ENCODE measurements at regions not wholly inside any gene's neighbourhood (a gene's known extent, or its start where the extent isn't known, plus 50 kb on each side); places are given as distances from the start of the nearest gene placed in this dataset.
"Not testable (repeated sequence)": the region's sequence is repeated elsewhere in the genome, so short reads cannot be mapped to it uniquely, and the experiment has no call there.

DNA sequence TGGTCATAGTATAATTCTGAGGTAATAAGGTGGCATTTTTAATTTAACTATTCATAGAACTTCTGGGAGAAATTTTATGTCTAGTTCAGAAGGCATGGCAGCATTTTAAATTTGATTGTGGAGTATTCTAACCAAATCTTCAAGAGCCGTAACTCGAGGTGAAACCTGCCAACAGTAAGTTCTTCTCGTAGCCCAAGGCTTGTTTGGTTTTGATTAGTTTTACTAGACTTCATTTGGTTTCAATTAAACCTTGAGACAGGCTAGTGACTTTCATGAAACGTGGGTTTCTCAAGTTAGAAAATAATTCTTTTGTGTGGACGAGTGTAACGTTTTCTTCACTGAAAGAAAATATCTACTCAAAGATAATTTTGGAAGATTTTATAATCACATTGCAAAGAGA, 395.5 kb downstream of the USP25 start:
- Histone ChIP-seq H3K27me3 (ENCODE audit: control insufficient read depth, insufficient read depth, low read length) (no peaks in the 10 kb centered on the region), H3K36me3 (ENCODE audit: control insufficient read depth in 2 of 3, insufficient read depth in 3 of 3, low read length in 3 of 3) (no peaks in the 10 kb centered on the region), H3K27ac (ENCODE audit: low read depth in 2 of 2, low read length in 2 of 2) (no peak overlapping the region), H3K4me1 (ENCODE audit: control insufficient read depth in 2 of 3, insufficient read depth in 2 of 3, low read depth in 1 of 3, low read length in 3 of 3) (peaks cover 0 to 2% (median 0%) of the 10 kb centered on the region in 3 donors), H3K4me3 (ENCODE audit: low read length in 3 of 3) (no peak overlapping the region), H3K9ac (ENCODE audit: low read length in 3 of 3) (no peak overlapping the region), H3K9me3 (ENCODE audit: control insufficient read depth in 2 of 3, insufficient read depth in 1 of 3, low read length in 3 of 3) (no peaks in the 10 kb centered on the region)
- DNase-seq, result no peak
- FAIRE-seq, result no peak
- intact Hi-C loops (cut with DNase I), result no loop called here
- TF ChIP-seq, protein P1, sequence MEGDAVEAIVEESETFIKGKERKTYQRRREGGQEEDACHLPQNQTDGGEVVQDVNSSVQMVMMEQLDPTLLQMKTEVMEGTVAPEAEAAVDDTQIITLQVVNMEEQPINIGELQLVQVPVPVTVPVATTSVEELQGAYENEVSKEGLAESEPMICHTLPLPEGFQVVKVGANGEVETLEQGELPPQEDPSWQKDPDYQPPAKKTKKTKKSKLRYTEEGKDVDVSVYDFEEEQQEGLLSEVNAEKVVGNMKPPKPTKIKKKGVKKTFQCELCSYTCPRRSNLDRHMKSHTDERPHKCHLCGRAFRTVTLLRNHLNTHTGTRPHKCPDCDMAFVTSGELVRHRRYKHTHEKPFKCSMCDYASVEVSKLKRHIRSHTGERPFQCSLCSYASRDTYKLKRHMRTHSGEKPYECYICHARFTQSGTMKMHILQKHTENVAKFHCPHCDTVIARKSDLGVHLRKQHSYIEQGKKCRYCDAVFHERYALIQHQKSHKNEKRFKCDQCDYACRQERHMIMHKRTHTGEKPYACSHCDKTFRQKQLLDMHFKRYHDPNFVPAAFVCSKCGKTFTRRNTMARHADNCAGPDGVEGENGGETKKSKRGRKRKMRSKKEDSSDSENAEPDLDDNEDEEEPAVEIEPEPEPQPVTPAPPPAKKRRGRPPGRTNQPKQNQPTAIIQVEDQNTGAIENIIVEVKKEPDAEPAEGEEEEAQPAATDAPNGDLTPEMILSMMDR (IDR thresholded peaks at IDR 0.05; ENCODE audit: borderline replicate concordance, extremely low read depth, insufficient read depth), result no peak

DNA sequence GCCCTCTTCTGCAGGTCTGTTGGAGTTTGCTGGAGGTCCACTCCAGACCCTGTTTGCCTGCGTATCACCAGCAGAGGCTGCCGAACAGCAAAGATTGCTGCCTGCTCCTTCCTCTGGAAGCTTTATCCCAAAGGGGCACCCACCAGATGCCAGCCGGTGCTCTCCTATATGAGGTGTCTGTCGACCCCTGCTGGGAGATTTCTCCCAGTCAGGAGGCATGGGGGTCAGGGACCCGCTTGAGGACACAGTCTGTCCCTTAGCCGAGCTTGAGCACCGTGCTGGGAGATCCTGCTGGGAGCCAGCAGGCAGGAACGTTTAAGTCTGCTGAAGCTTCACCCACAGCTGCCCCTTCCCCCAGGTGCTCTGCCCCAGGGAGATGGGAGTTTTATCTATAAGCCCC, 402.7 kb downstream of the USP25 start:
- FAIRE-seq; H3K27ac ChIP-seq (ENCODE audit: low read depth in 2 of 2, low read length in 2 of 2); H3K9ac ChIP-seq (ENCODE audit: low read length in 3 of 3); H3K4me3 ChIP-seq (ENCODE audit: low read length in 3 of 3); H3K36me3 ChIP-seq (ENCODE audit: control insufficient read depth in 2 of 3, insufficient read depth in 3 of 3, low read length in 3 of 3); H3K4me1 ChIP-seq (ENCODE audit: control insufficient read depth in 2 of 3, insufficient read depth in 2 of 3, low read depth in 1 of 3, low read length in 3 of 3); intact Hi-C loops (cut with DNase I); H3K9me3 ChIP-seq (ENCODE audit: control insufficient read depth in 2 of 3, insufficient read depth in 1 of 3, low read length in 3 of 3); H3K27me3 ChIP-seq (ENCODE audit: control insufficient read depth, insufficient read depth, low read length): not testable (repeated sequence)
- DNase-seq, result peak in 1 of 5 donors; percentile 62

DNA sequence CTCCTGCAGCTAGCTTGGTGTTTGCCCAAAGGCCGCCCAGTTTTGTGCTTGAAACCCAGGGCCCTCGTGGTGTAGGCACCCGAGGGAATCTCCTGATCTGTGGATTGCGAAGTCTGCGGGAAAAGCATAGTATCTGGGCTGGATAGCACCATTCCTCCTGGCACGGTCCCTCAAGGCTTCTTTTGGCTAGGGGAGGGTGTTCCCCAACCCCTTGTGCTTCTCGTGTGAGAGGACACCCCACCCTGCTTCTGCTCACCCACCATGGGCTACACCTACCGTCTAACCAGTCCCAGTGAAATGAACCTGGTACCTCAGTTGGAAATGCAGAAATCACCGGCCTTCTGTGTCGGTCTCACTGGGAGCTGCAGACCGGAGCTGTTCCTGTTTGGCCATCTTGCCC, 403.5 kb downstream of the USP25 start:
- intact Hi-C loops (cut with DNase I), result no loop called here
- FAIRE-seq, result no peak
- no peak for DNase-seq
- TF ChIP-seq, protein P1 (IDR thresholded peaks at IDR 0.05; ENCODE audit: borderline replicate concordance, extremely low read depth, insufficient read depth), result no peak
- no peaks in the 10 kb centered on the region for H3K4me1 ChIP-seq (ENCODE audit: control insufficient read depth in 2 of 3, insufficient read depth in 2 of 3, low read depth in 1 of 3, low read length in 3 of 3)
- no peak overlapping the region for H3K4me3 ChIP-seq (ENCODE audit: low read length in 3 of 3)
- no peaks in the 10 kb centered on the region for H3K27me3 ChIP-seq (ENCODE audit: control insufficient read depth, insufficient read depth, low read length)
- no peak overlapping the region for H3K27ac ChIP-seq (ENCODE audit: low read depth in 2 of 2, low read length in 2 of 2)
- H3K36me3 ChIP-seq (ENCODE audit: control insufficient read depth in 2 of 3, insufficient read depth in 3 of 3, low read length in 3 of 3), result no peaks in the 10 kb centered on the region
- no peaks in the 10 kb centered on the region for H3K9me3 ChIP-seq (ENCODE audit: control insufficient read depth in 2 of 3, insufficient read depth in 1 of 3, low read length in 3 of 3)
- H3K9ac ChIP-seq (ENCODE audit: low read length in 3 of 3), result no peak overlapping the region

DNA sequence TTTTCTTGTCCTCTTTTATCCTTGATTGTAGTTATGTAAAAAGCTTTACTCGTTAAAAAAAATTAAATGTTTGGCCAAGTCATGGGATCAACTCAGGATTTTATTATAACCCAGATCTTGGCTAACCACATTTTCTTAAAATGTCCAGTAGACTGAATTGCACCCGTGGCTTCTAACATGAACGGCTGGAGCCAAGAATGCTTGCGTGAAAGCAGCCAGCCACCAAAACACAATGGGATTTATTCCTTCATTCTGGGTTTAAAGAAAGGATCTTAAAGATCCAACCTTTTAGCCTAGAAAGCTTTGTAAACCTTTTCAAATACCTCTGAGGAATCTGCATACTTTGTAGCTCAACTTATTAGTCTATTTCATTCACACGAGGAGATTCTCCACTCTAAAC, 404.4 kb downstream of the USP25 start:
- Histone ChIP-seq H3K4me3 (ENCODE audit: low read length in 3 of 3) (no peak overlapping the region), H3K9me3 (ENCODE audit: control insufficient read depth in 2 of 3, insufficient read depth in 1 of 3, low read length in 3 of 3) (no peaks in the 10 kb centered on the region), H3K4me1 (ENCODE audit: control insufficient read depth in 2 of 3, insufficient read depth in 2 of 3, low read depth in 1 of 3, low read length in 3 of 3) (no peaks in the 10 kb centered on the region), H3K27ac (ENCODE audit: low read depth in 2 of 2, low read length in 2 of 2) (no peak overlapping the region), H3K36me3 (ENCODE audit: control insufficient read depth in 2 of 3, insufficient read depth in 3 of 3, low read length in 3 of 3) (no peaks in the 10 kb centered on the region), H3K27me3 (ENCODE audit: control insufficient read depth, insufficient read depth, low read length) (no peaks in the 10 kb centered on the region), H3K9ac (ENCODE audit: low read length in 3 of 3) (no peak overlapping the region)
- intact Hi-C loops (cut with DNase I), result no loop called here
- DNase-seq (no peak), FAIRE-seq (no peak)
- TF ChIP-seq, protein P1 (IDR thresholded peaks at IDR 0.05; ENCODE audit: borderline replicate concordance, extremely low read depth, insufficient read depth), result no peak
